Calu3 (cell line): ENCODE measurements at regions not wholly inside any gene's neighbourhood (a gene's known extent, or its start where the extent isn't known, plus 50 kb on each side); places are given as distances from the start of the nearest gene placed in this dataset.

Experiments
- BruUV-seq: library from RNA; stranded (reverse); fragments of 400-500 nt; replicated peaks from 2 replicates; lab custom pipeline; 2021; lab: Mats Ljungman, UMichigan
- CTCF ChIA-PET: fragments of 300-600 bp; sonication (Branson Sonifier 250); formaldehyde crosslinking; loops from one replicate; lab custom pipeline; 2022; ENCODE audit warnings: antibody characterized with exemption; lab: Charles Lee
- DNase-seq: peaks from one replicate; pipeline ENCODE4 v3.0.0; 2022
- H3K27ac Mint-ChIP-seq: one replicate; pipeline ENCODE4 v1.8.0; 2022; ENCODE audit warnings: mixed read lengths; ENCODE audit not compliant: unreplicated experiment
- H3K27me3 Mint-ChIP-seq: one replicate; pipeline ENCODE4 v1.8.0; 2022; ENCODE audit warnings: mixed read lengths; ENCODE audit not compliant: unreplicated experiment
- H3K36me3 Mint-ChIP-seq: one replicate; pipeline ENCODE4 v1.8.0; 2022; ENCODE audit warnings: mild to moderate bottlenecking, moderate library complexity, mixed read lengths; ENCODE audit not compliant: insufficient read depth, unreplicated experiment
- H3K4me1 Mint-ChIP-seq: one replicate; pipeline ENCODE4 v1.8.0; 2022; ENCODE audit warnings: mild to moderate bottlenecking, low read depth, mixed read lengths; ENCODE audit not compliant: unreplicated experiment
- H3K4me3 Mint-ChIP-seq: one replicate; pipeline ENCODE4 v1.8.0; 2022; ENCODE audit warnings: mild to moderate bottlenecking, low read depth, moderate library complexity, mixed read lengths; ENCODE audit not compliant: unreplicated experiment
- H3K9me3 Mint-ChIP-seq: one replicate; pipeline ENCODE4 v1.8.0; 2022; ENCODE audit warnings: low read depth, mixed read lengths; ENCODE audit not compliant: unreplicated experiment
- intact Hi-C: fragments of 100-400 bp; cut with micrococcal nuclease; formaldehyde crosslinking; loops from one replicate; pipeline ENCODE4 v1.10.0; 2022; ENCODE audit not compliant: unreplicated experiment
- TF ChIP-seq, protein P1 (sequence below): fragments of 200-600 bp; IDR thresholded peaks from one replicate; pipeline ENCODE4 v1.8.0; 2022; ENCODE audit warnings: antibody characterized with exemption; ENCODE audit not compliant: unreplicated experiment

DNA sequence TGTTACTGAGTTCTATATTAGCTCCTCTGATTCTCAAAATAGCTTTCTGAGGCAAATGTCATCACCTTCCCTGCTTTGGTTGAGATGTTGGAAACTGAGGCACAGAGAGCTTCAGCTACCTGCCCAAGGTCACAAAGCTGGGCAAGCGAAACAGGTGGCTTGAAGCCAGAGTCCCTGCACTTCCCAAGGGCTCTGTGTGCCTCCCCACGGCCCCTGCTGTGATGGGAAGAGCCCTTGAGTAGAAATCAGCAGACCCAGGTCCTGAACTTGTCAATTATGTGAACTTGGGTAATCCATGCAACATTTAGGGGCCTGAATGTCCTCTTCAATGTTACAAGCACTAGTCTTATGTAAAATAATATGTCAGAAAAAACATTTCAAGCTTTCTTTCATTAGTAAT, 327.3 kb upstream of the PODXL start:
- CTCF ChIA-PET = no interaction called here
- DNase-seq = no peak
- intact Hi-C loops = no loop called here

DNA sequence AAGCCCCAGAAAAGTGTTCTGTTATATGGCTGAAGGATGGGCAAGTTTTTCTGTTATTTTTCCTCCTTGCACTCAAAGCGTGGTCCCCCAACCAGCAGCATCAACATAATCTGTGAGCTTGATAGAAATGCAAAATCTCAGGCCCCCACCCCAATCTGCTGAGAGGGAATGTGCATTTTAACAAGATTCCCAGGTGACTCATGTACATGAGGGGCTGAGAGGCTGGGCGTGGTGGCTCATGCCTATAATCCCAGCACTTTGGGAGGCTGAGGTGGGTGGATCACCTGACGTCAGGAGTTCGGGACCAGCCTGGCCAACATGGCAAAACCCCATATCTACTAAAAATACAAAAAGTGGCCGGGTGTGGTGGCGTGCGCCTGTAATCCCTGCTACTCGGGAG, 326.8 kb upstream of the PODXL start:
- Mint-ChIP-seq H3K27me3 (peaks cover 44% of the 10 kb centered on the region), H3K36me3 (no peaks in the 10 kb centered on the region), H3K4me3 (no peak overlapping the region), H3K9me3 (peaks cover 4% of the 10 kb centered on the region), H3K27ac (no peak overlapping the region), H3K4me1 (no peaks in the 10 kb centered on the region)
- TF ChIP-seq, protein P1, sequence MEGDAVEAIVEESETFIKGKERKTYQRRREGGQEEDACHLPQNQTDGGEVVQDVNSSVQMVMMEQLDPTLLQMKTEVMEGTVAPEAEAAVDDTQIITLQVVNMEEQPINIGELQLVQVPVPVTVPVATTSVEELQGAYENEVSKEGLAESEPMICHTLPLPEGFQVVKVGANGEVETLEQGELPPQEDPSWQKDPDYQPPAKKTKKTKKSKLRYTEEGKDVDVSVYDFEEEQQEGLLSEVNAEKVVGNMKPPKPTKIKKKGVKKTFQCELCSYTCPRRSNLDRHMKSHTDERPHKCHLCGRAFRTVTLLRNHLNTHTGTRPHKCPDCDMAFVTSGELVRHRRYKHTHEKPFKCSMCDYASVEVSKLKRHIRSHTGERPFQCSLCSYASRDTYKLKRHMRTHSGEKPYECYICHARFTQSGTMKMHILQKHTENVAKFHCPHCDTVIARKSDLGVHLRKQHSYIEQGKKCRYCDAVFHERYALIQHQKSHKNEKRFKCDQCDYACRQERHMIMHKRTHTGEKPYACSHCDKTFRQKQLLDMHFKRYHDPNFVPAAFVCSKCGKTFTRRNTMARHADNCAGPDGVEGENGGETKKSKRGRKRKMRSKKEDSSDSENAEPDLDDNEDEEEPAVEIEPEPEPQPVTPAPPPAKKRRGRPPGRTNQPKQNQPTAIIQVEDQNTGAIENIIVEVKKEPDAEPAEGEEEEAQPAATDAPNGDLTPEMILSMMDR = no peak
- CTCF ChIA-PET = no interaction called here
- no TSS peak for BruUV-seq
- no peak for DNase-seq
- intact Hi-C loops = no loop called here

More for the DNA sequence above, 327.3 kb upstream of the PODXL start:
- BruUV-seq = no TSS peak
- Mint-ChIP-seq H3K4me1 (no peaks in the 10 kb centered on the region), H3K9me3 (peaks cover 4% of the 10 kb centered on the region), H3K36me3 (no peaks in the 10 kb centered on the region), H3K27ac (no peak overlapping the region), H3K4me3 (no peak overlapping the region), H3K27me3 (peaks cover 49% of the 10 kb centered on the region)
- TF ChIP-seq, protein P1 = no peak

DNA sequence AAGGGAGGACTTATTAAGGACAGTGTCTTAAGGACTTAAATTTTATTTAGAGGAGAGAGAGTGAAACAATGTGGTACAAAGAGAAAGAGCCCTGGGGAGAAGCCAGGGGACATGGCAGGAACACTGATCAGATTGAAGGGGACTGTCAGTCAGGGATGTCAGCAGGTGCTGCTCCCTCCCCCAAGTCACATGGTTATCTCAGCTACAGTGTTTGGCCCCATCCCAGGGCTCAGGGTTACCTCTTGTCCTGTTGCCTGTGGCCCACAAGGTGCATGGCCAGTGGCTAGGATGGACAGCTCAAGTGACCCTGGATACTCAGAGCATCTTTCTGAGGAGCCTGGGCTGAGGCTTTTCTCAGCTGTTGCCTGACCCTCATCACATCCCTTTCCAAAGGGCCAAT, 325.9 kb upstream of the PODXL start:
- no peaks in the 10 kb centered on the region for H3K36me3 Mint-ChIP-seq
- BruUV-seq = no TSS peak

DNA sequence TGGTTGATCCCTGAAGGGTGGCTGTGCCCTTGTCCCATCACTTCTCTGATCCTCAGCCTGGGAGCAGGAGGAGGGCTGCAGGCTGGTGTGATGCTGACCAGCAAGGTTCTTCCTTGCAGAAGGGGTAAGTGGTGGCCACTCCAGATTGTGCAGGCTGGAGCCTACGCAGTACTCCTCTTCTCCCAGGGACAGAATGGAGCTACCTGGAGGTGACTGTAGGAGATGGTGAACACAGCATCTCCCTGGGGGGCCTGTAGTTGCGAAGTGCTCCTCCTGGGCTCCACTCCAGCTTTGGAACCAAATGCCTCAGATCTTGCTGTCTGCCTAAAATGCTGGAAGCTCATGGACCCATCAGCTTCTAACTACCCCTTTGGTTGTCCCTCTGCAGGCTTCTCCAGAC, 323.6 kb upstream of the PODXL start:
- TF ChIP-seq, protein P1 = no peak
- BruUV-seq = no TSS peak
- Mint-ChIP-seq H3K4me1 (no peaks in the 10 kb centered on the region), H3K27ac (no peak overlapping the region), H3K4me3 (no peak overlapping the region), H3K9me3 (peaks cover 2% of the 10 kb centered on the region), H3K27me3 (peaks cover 27% of the 10 kb centered on the region), H3K36me3 (no peaks in the 10 kb centered on the region)
- intact Hi-C loops = no loop called here
- no peak for DNase-seq
- CTCF ChIA-PET = no interaction called here

More for the DNA sequence above, 325.9 kb upstream of the PODXL start:
- Mint-ChIP-seq H3K4me1 (no peaks in the 10 kb centered on the region), H3K4me3 (no peak overlapping the region), H3K9me3 (peaks cover 4% of the 10 kb centered on the region), H3K27me3 (peaks cover 36% of the 10 kb centered on the region), H3K27ac (no peak overlapping the region)
- DNase-seq = no peak
- TF ChIP-seq, protein P1 = no peak
- intact Hi-C loops = no loop called here
- CTCF ChIA-PET = no interaction called here
